ENCODE measurements at regions not wholly inside any gene's neighbourhood (a gene's known extent, or its start where the extent isn't known, plus 50 kb on each side); places are given as distances from the start of the nearest gene placed in this dataset.

DNA sequence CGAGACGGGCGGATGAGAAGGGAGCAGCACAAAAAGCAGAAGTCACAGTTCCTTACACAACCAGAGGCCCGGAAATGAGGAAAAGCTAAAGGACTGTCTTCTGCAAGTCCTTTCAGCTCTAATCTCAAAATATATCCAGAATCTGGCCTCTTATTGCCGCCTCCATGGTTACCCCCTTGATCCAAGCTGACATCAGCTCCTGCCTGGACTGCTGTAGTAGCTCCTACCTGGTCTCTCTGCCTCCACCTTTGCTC, 324.0 kb upstream of the ROPN1 start:
- DNase-seq (ENCODE audit: low read depth) = no peak
- TF ChIP-seq CTCF (IDR thresholded peaks at IDR 0.05; ENCODE audit: insufficient read depth, low read depth, low read length) = no peak
- H3K4me3 ChIP-seq (ENCODE audit: low read depth, low read length) = no peak overlapping the region

GRCh38 chr3:124318014-124318413, 326.1 kb upstream of the ROPN1 start:
- no peak overlapping the region for H3K4me3 ChIP-seq (ENCODE audit: low read depth, low read length)
- no peak for DNase-seq (ENCODE audit: low read depth)
- no peak for TF ChIP-seq CTCF (IDR thresholded peaks at IDR 0.05; ENCODE audit: insufficient read depth, low read depth, low read length)

- no peak for TF ChIP-seq CTCF (IDR thresholded peaks at IDR 0.05; ENCODE audit: insufficient read depth, low read depth, low read length)
- DNase-seq (ENCODE audit: low read depth) = no peak
- H3K4me3 ChIP-seq (ENCODE audit: low read depth, low read length) = no peak overlapping the region
Measured at GRCh38 chr3:124318656-124319055, 326.7 kb upstream of the ROPN1 start.

DNA sequence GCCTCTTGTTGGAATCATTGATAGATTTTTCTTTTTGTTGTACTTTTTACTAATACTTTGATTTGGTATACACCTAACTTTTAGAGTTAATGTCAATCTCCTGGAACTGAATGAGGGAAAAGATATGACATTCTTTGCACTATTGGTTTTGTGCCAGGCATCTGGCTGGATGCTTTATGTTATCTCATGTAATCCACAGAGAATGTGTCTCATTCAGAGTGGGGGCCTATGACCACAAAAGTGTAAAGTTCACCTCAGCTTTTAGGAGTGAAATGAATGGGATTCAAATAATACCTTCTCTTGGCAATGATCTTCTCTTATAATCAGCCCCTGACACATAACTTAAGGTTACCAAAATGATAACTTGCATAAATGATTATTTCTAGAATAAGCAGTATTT, 329.1 kb upstream of the ROPN1 start:
- no peak for TF ChIP-seq CTCF (IDR thresholded peaks at IDR 0.05; ENCODE audit: insufficient read depth, low read depth, low read length)
- no peak for DNase-seq (ENCODE audit: low read depth)
- no peak overlapping the region for H3K4me3 ChIP-seq (ENCODE audit: low read depth, low read length)

- no peak for DNase-seq (ENCODE audit: low read depth)
- no peak overlapping the region for H3K4me3 ChIP-seq (ENCODE audit: low read depth, low read length)
- TF ChIP-seq CTCF (IDR thresholded peaks at IDR 0.05; ENCODE audit: insufficient read depth, low read depth, low read length) = no peak
Measured at GRCh38 chr3:124322309-124322880, 330.5 kb upstream of the ROPN1 start.

GRCh38 chr3:124322966-124323365, 331.0 kb upstream of the ROPN1 start:
- TF ChIP-seq CTCF (IDR thresholded peaks at IDR 0.05; ENCODE audit: insufficient read depth, low read depth, low read length) = no peak
- no peak for DNase-seq (ENCODE audit: low read depth)
- H3K4me3 ChIP-seq (ENCODE audit: low read depth, low read length) = no peak overlapping the region

GRCh38 chr3:124325248-124325647, 333.3 kb upstream of the ROPN1 start:
- no peak overlapping the region for H3K4me3 ChIP-seq (ENCODE audit: low read depth, low read length)
- TF ChIP-seq CTCF (IDR thresholded peaks at IDR 0.05; ENCODE audit: insufficient read depth, low read depth, low read length) = no peak
- DNase-seq (ENCODE audit: low read depth) = no peak
